Endothelial cell of umbilical vein (primary cell): ENCODE measurements at regions not wholly inside any gene's neighbourhood (a gene's known extent, or its start where the extent isn't known, plus 50 kb on each side); places are given as distances from the start of the nearest gene placed in this dataset.

Source experiments
- BruUV-seq: library from RNA; stranded (reverse); fragments of 400-500 nt; replicated peaks from 2 replicates; lab custom pipeline; 2021; lab: Mats Ljungman, UMichigan
- CTCF ChIA-PET: fragments of 300-600, 350-600 bp; sonication (Branson Sonifier 250); formaldehyde crosslinking; loops from one replicate; lab custom pipeline; 2021; ENCODE audit warnings: antibody characterized with exemption, inconsistent platforms; lab: Charles Lee
- POLR2A ChIA-PET: fragments of 300-600, 350-600 bp; sonication (Branson Sonifier 250); formaldehyde crosslinking; loops from one replicate; lab custom pipeline; 2021; ENCODE audit warnings: antibody characterized with exemption, inconsistent platforms; lab: Charles Lee
- DNase-seq: peaks from one replicate; pipeline ENCODE4 v3.0.0-alpha.2; 2011; ENCODE audit warnings: low read depth, low spot score
- FAIRE-seq: peaks from 2 replicates; lab custom pipeline; 2011; peaks lifted over from hg19 to GRCh38; lab: Jason Lieb, UNC
- H2AFZ ChIP-seq: 2 replicates; pipeline ENCODE4 v1.6.0; 2012; ENCODE audit warnings: low read depth, low read length, control low read depth, inconsistent platforms
- H3K27ac ChIP-seq: 2 replicates; pipeline ENCODE4 v1.5.1; 2011; ENCODE audit warnings: low read depth, mild to moderate bottlenecking, control low read depth, low read length, moderate library complexity; ENCODE audit not compliant: insufficient read depth
- H3K27me3 ChIP-seq, 2 experiments: 2 replicates each; pipeline versions ENCODE4 v1.6.0 to v1.6.1; 2011; ENCODE audit warnings: low read length in 2 of 2, mixed read lengths in 1 of 2; ENCODE audit not compliant: control insufficient read depth in 2 of 2, insufficient read depth in 2 of 2
- H3K36me3 ChIP-seq, 2 experiments: 2 replicates in 1 of 2; 3 replicates in 1 of 2; pipeline ENCODE4 v1.5.1; 2011; ENCODE audit warnings: low read length in 2 of 2, mild to moderate bottlenecking in 1 of 2, moderate library complexity in 1 of 2; ENCODE audit not compliant: control insufficient read depth in 2 of 2, insufficient read depth in 2 of 2; ENCODE audit errors: extremely low read depth in 1 of 2
- H3K4me1 ChIP-seq: 3 replicates; pipeline ENCODE4 v1.5.1; 2011; ENCODE audit warnings: mild to moderate bottlenecking, low read length; ENCODE audit not compliant: control insufficient read depth, insufficient read depth; ENCODE audit errors: extremely low read depth
- H3K4me2 ChIP-seq: 2 replicates; pipeline ENCODE4 v1.6.1; 2011; ENCODE audit warnings: low read length, control low read depth, mixed read lengths; ENCODE audit not compliant: insufficient read depth
- H3K4me3 ChIP-seq, 3 experiments: fragments of 200-600 bp in 1 of 3; sonication (generic), shearing (Covaris generic) in 1 of 3; replicated peaks in 1 of 3; 2 replicates each; pipeline ENCODE4 v1.5.1; 2011 to 2016; ENCODE audit warnings: control low read depth in 3 of 3, low read length in 3 of 3, mild to moderate bottlenecking in 2 of 3, inconsistent platforms in 1 of 3, low read depth in 1 of 3, moderate library complexity in 1 of 3; ENCODE audit not compliant: insufficient read depth in 1 of 3
- H3K79me2 ChIP-seq: 2 replicates; pipeline ENCODE4 v1.6.0; 2012; ENCODE audit warnings: low read length, inconsistent platforms; ENCODE audit not compliant: control insufficient read depth, insufficient read depth
- H3K9ac ChIP-seq: replicated peaks from 2 replicates; pipeline ENCODE3; 2011; ENCODE audit warnings: low read length, control low read depth; ENCODE audit not compliant: insufficient read depth; ENCODE audit errors: extremely low read depth
- H3K9me1 ChIP-seq: replicated peaks from 3 replicates; pipeline ENCODE4 v1.6.0; 2011; ENCODE audit warnings: mild to moderate bottlenecking, low read length; ENCODE audit not compliant: control insufficient read depth, insufficient read depth; ENCODE audit errors: extremely low read depth
- H3K9me3 ChIP-seq: replicated peaks from 2 replicates; pipeline ENCODE4 v1.5.1; 2012; ENCODE audit warnings: low read length, inconsistent platforms; ENCODE audit not compliant: control insufficient read depth, insufficient read depth
- H4K20me1 ChIP-seq: replicated peaks from 2 replicates; pipeline ENCODE3; 2011; ENCODE audit warnings: mild to moderate bottlenecking, low read length; ENCODE audit not compliant: control insufficient read depth, insufficient read depth; ENCODE audit errors: extremely low read depth
- EZH2 ChIP-seq: IDR thresholded peaks from 2 replicates; pipeline ENCODE4 v1.6.1; 2012; ENCODE audit warnings: borderline replicate concordance, low read depth, mild to moderate bottlenecking, moderate library complexity, low read length, inconsistent platforms; ENCODE audit not compliant: severe bottlenecking
- FOS ChIP-seq: IDR thresholded peaks from 2 replicates; pipeline ENCODE4 v1.6.1; 2011; ENCODE audit warnings: mild to moderate bottlenecking, low read length, moderate library complexity, borderline replicate concordance; ENCODE audit not compliant: insufficient read depth
- GATA2 ChIP-seq: IDR thresholded peaks from 2 replicates; pipeline ENCODE4 v1.7.0; 2011; ENCODE audit warnings: low read depth, mild to moderate bottlenecking, moderate library complexity, mixed read lengths, low read length; ENCODE audit not compliant: insufficient read length, insufficient read depth
- JUN ChIP-seq: IDR thresholded peaks from 2 replicates; pipeline ENCODE4 v1.6.1; 2011; ENCODE audit warnings: borderline replicate concordance, low read depth; ENCODE audit not compliant: insufficient read length, insufficient read depth
- MYC ChIP-seq: IDR thresholded peaks from one replicate; pipeline ENCODE4 v1.6.1; 2011; ENCODE audit warnings: mild to moderate bottlenecking, low read depth, low read length
- POLR2A ChIP-seq: IDR thresholded peaks from 2 replicates; pipeline ENCODE4 v1.6.1; 2012; ENCODE audit warnings: low read depth, mild to moderate bottlenecking, control low read depth, low read length
- POLR2AphosphoS5 ChIP-seq: IDR thresholded peaks from 2 replicates; pipeline ENCODE4 v1.6.1; 2012; ENCODE audit warnings: low read depth, mild to moderate bottlenecking, control low read depth, low read length, moderate library complexity; ENCODE audit not compliant: insufficient read depth
- dilution Hi-C: fragments of 300-500 bp; cut with MboI; formaldehyde crosslinking; loops from one replicate; pipeline ENCODE4 v1.15.0; 2019; ENCODE audit warnings: low sequenced_read_pairs; ENCODE audit not compliant: extremely low pct_ligation_motif_present
- intact Hi-C: fragments of 100-400 bp; cut with micrococcal nuclease; formaldehyde crosslinking; loops from one replicate; pipeline ENCODE4 v1.10.0; 2022
- TF ChIP-seq, protein P1 (sequence below): IDR thresholded peaks from 2 replicates; pipeline ENCODE4 v1.6.1; 2011; ENCODE audit not compliant: insufficient read depth, insufficient read length

DNA sequence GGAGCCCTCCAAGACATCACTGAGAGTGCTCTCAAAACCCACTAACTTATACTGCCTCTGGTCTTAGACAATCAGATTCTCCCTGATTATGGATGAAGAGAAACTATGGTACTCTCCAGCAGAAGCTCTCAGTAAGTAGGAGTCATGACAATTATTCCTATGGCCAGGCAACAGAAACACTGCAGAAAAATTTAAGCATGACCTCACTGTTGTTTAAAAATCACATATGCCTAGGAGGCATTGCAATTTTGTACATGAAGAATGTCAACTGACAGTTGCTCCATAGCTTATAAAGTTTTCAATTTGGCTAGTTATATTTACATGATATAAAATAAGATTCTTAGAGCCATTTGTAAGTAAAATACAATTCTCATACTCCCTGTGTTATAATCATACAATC, 105.9 kb upstream of the LSM8 start:
- no peak overlapping the region for H3K27ac ChIP-seq
- H3K9me3 ChIP-seq = no peaks in the 10 kb centered on the region
- POLR2A ChIA-PET = no interaction called here
- no peaks in the 10 kb centered on the region for H3K79me2 ChIP-seq
- no peaks in the 10 kb centered on the region for H3K27me3 ChIP-seq
- intact Hi-C loops = no loop called here
- dilution Hi-C loops = no loop called here
- no peaks in the 10 kb centered on the region for H3K36me3 ChIP-seq
- no peaks in the 10 kb centered on the region for H3K9me1 ChIP-seq
- CTCF ChIA-PET = no interaction called here
- no peak overlapping the region for H3K4me2 ChIP-seq
- H4K20me1 ChIP-seq = no peaks in the 10 kb centered on the region
- no TSS peak for BruUV-seq
- H3K9ac ChIP-seq = no peak overlapping the region
- DNase-seq (no peak), FAIRE-seq (no peak)
- no peak for TF ChIP-seq GATA2
- TF ChIP-seq, protein P1, sequence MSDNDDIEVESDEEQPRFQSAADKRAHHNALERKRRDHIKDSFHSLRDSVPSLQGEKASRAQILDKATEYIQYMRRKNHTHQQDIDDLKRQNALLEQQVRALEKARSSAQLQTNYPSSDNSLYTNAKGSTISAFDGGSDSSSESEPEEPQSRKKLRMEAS = no peak
- TF ChIP-seq FOS = no peak
- TF ChIP-seq POLR2AphosphoS5 = no peak
- no peak overlapping the region for H2AFZ ChIP-seq
- H3K4me3 ChIP-seq = no peak overlapping the region
- no peaks in the 10 kb centered on the region for H3K4me1 ChIP-seq

DNA sequence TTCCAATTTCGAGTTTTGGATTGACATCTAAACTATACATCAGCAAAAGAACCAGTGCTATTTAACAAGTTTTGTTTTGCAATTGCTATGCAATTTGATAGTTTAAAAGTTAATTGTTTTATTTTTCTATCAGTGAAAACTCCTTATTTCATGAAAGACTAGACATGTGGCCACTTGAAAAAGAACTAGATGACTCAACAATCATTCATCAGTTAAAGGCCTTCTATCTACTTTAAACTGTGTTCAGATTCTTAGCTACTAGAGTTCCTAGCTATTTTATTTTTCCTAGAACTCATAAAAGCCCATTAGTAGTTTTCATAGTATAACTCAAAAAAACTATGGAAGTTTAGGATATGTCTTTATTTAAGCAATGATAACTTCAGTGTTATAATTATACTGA, 104.6 kb upstream of the LSM8 start:
- Histone ChIP-seq H3K4me3 (no peak overlapping the region), H2AFZ (no peak overlapping the region), H3K4me2 (no peak overlapping the region), H3K79me2 (no peaks in the 10 kb centered on the region), H3K9ac (no peak overlapping the region), H3K4me1 (no peaks in the 10 kb centered on the region), H3K9me3 (no peaks in the 10 kb centered on the region), H3K27ac (no peak overlapping the region), H4K20me1 (no peaks in the 10 kb centered on the region), H3K9me1 (no peaks in the 10 kb centered on the region), H3K27me3 (no peaks in the 10 kb centered on the region), H3K36me3 (no peaks in the 10 kb centered on the region)
- intact Hi-C loops = no loop called here
- CTCF ChIA-PET = no interaction called here
- DNase-seq (no peak), FAIRE-seq (no peak)
- POLR2A ChIA-PET = no interaction called here
- no peak for TF ChIP-seq EZH2
- TF ChIP-seq JUN = no peak
- no peak for TF ChIP-seq POLR2A
- TF ChIP-seq, protein P1 = no peak
- no peak for TF ChIP-seq MYC
- BruUV-seq = no TSS peak
- dilution Hi-C loops = no loop called here
